Vagina (tissue), 2 donors: ENCODE measurements at regions not wholly inside any gene's neighbourhood (a gene's known extent, or its start where the extent isn't known, plus 50 kb on each side); places are given as distances from the start of the nearest gene placed in this dataset.

Experiments
- CTCF ChIP-seq, 3 experiments: fragments of 450-650 bp in 2 of 3; fragments of 200-600 bp in 1 of 3; sonication (generic) in 1 of 3; IDR thresholded peaks; one replicate each; pipeline ENCODE4 v1.5.1; 2017 to 2019; ENCODE audit warnings: antibody characterized with exemption in 3 of 3, mild to moderate bottlenecking in 2 of 3, moderate library complexity in 2 of 3
- POLR2A ChIP-seq, 2 donors: fragments of 450-650 bp; IDR thresholded peaks; one replicate each; pipeline ENCODE4 v1.6.1; 2017; ENCODE audit warnings: antibody characterized with exemption in 2 of 2, mild to moderate bottlenecking in 2 of 2, moderate library complexity in 2 of 2

- TF ChIP-seq CTCF (IDR thresholded peaks at IDR 0.05) (no peak), POLR2A (IDR thresholded peaks at IDR 0.05) (no peak)
These were observed 152.8 kb downstream of the DSC3 start for GRCh38 chr18:30889519-30890301.
